ENCODE measurements at regions not wholly inside any gene's neighbourhood (a gene's known extent, or its start where the extent isn't known, plus 50 kb on each side); places are given as distances from the start of the nearest gene placed in this dataset.

DNA sequence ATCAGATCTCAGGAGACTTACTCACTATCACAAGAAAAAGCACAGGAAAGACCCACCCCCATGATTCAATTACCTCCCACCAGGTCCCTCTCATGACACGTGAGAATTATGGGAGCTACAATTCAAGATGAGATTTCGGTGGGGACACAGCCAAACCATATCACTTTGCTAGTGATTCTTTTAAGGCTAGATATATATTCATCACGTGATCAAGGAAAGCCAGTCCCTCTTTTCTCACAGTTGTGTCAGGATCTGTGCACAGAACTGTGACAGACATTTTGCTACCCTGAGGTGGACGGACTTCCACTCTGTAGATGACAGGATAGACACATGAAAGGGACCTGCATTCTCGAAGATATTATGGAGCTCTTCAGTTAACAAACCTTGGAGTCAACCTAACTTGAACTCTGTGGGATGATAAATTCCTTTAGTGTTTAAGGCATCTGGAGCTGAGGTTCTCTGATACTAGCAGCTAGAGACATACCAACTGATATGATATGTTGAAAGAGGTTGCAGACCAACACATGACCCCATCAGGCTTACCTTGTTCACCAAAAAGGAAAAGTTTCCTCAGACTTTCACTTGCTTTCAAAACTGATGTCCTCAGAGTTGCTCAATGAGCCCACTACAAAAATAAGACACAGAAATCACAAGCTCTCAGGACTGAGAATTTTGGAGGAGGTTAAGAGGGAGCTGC is 66.3 kb upstream of the SCG2 start:
- TF ChIP-seq EP300 (IDR thresholded peaks at IDR 0.05), result no peak
- TF ChIP-seq, protein P1, sequence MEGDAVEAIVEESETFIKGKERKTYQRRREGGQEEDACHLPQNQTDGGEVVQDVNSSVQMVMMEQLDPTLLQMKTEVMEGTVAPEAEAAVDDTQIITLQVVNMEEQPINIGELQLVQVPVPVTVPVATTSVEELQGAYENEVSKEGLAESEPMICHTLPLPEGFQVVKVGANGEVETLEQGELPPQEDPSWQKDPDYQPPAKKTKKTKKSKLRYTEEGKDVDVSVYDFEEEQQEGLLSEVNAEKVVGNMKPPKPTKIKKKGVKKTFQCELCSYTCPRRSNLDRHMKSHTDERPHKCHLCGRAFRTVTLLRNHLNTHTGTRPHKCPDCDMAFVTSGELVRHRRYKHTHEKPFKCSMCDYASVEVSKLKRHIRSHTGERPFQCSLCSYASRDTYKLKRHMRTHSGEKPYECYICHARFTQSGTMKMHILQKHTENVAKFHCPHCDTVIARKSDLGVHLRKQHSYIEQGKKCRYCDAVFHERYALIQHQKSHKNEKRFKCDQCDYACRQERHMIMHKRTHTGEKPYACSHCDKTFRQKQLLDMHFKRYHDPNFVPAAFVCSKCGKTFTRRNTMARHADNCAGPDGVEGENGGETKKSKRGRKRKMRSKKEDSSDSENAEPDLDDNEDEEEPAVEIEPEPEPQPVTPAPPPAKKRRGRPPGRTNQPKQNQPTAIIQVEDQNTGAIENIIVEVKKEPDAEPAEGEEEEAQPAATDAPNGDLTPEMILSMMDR (IDR thresholded peaks at IDR 0.05), result no peak
- no peak for TF ChIP-seq POLR2A (IDR thresholded peaks at IDR 0.05)
- no peak for TF ChIP-seq POLR2AphosphoS5 (IDR thresholded peaks at IDR 0.05)
